NCI-H1930 (cell line): ENCODE measurements at regions not wholly inside any gene's neighbourhood (a gene's known extent, or its start where the extent isn't known, plus 50 kb on each side); places are given as distances from the start of the nearest gene placed in this dataset.
"Not testable (repeated sequence)": the region's sequence is repeated elsewhere in the genome, so short reads cannot be mapped to it uniquely, and the experiment has no call there.

Experiments
- DNase-seq, 2 experiments: peaks; one replicate each; lab custom pipeline; 2025; lab: John Stamatoyannopoulos, UW

GRCh38 chr5:112112346-112112745, 306.7 kb downstream of the EPB41L4A start:
- no peak for DNase-seq

- DNase-seq = no peak
Measured at GRCh38 chr5:112109331-112110007, 309.6 kb downstream of the EPB41L4A start.

GRCh38 chr5:112106878-112107277, 312.2 kb downstream of the EPB41L4A start:
- no peak for DNase-seq

GRCh38 chr5:112097768-112098167, 321.3 kb downstream of the EPB41L4A start:
- DNase-seq = no peak

- DNase-seq = no peak
Measured at GRCh38 chr5:112087222-112087621, 330.2 kb upstream of the NREP start.

GRCh38 chr5:112086740-112087139, 329.7 kb upstream of the NREP start:
- DNase-seq = no peak

- no peak for DNase-seq
Measured at GRCh38 chr5:112084149-112084548, 327.2 kb upstream of the NREP start.

- no peak for DNase-seq
Measured at GRCh38 chr5:112083623-112084022, 326.6 kb upstream of the NREP start.

- no peak for DNase-seq
Measured at GRCh38 chr5:112077180-112077579, 320.2 kb upstream of the NREP start.

GRCh38 chr5:112070022-112070421, 313.0 kb upstream of the NREP start:
- DNase-seq = no peak

GRCh38 chr5:112069329-112069728, 312.3 kb upstream of the NREP start:
- DNase-seq = no peak

- DNase-seq = no peak
Measured at GRCh38 chr5:112068593-112068992, 311.6 kb upstream of the NREP start.

- DNase-seq = no peak
Measured at GRCh38 chr5:112065781-112066180, 308.8 kb upstream of the NREP start.

- no peak for DNase-seq
Measured at GRCh38 chr5:112064956-112065355, 308.0 kb upstream of the NREP start.

GRCh38 chr5:112064271-112064701, 307.3 kb upstream of the NREP start:
- DNase-seq = no peak

- DNase-seq = no peak
Measured at GRCh38 chr5:112063856-112064255, 306.9 kb upstream of the NREP start.

GRCh38 chr5:112063191-112063590, 306.2 kb upstream of the NREP start:
- no peak for DNase-seq

GRCh38 chr5:112062181-112062580, 305.2 kb upstream of the NREP start:
- no peak for DNase-seq

GRCh38 chr5:112061666-112062065, 304.7 kb upstream of the NREP start:
- DNase-seq = no peak

- DNase-seq = no peak
Measured at GRCh38 chr5:112059579-112060135, 302.7 kb upstream of the NREP start.

- no peak for DNase-seq
Measured at GRCh38 chr5:112049738-112050137, 292.7 kb upstream of the NREP start.

- DNase-seq = no peak
Measured at GRCh38 chr5:112036206-112036605, 279.2 kb upstream of the NREP start.

- no peak for DNase-seq
Measured at GRCh38 chr5:112034421-112034979, 277.5 kb upstream of the NREP start.

GRCh38 chr5:112026879-112027278, 269.9 kb upstream of the NREP start:
- not testable (repeated sequence) for DNase-seq
